ENCODE measurements at regions not wholly inside any gene's neighbourhood (a gene's known extent, or its start where the extent isn't known, plus 50 kb on each side); places are given as distances from the start of the nearest gene placed in this dataset.
"Not testable (repeated sequence)": the region's sequence is repeated elsewhere in the genome, so short reads cannot be mapped to it uniquely, and the experiment has no call there.

- peak; percentile 42; the same call in 1 of the 2 replicates for TF ChIP-seq CTCF (conservative IDR thresholded peaks at IDR 0.05; ENCODE audit: low read length)
- TF ChIP-seq EZH2phosphoT487 (IDR thresholded peaks at IDR 0.05; ENCODE audit: borderline replicate concordance, low read depth, low read length), result not testable (repeated sequence)
Measured at GRCh38 chr7:76774279-76774678, 147.2 kb upstream of the POMZP3 start.

All from OCI-LY7 (cell line).